EL (cell line): ENCODE measurements at regions not wholly inside any gene's neighbourhood (a gene's known extent, or its start where the extent isn't known, plus 50 kb on each side); places are given as distances from the start of the nearest gene placed in this dataset.

Experiments used
- DNase-seq: peaks from one replicate; pipeline ENCODE4 v3.0.0-alpha.2; 2016

GRCh38 chr20:22922987-22923386 is 112.1 kb upstream of the SSTR4 start:
- DNase-seq, result no peak

GRCh38 chr20:22924046-22924737 is 110.9 kb upstream of the SSTR4 start:
- DNase-seq, result no peak

GRCh38 chr20:22924949-22925612 is 110.0 kb upstream of the SSTR4 start:
- DNase-seq, result no peak

- no peak for DNase-seq
Measured at GRCh38 chr20:22925613-22925983, 109.5 kb upstream of the SSTR4 start.

GRCh38 chr20:22927537-22927936 is 107.6 kb upstream of the SSTR4 start:
- no peak for DNase-seq

GRCh38 chr20:22928679-22929078 is 106.4 kb upstream of the SSTR4 start:
- DNase-seq, result no peak

- DNase-seq, result no peak
Measured at GRCh38 chr20:22929661-22930060, 105.5 kb upstream of the SSTR4 start.

GRCh38 chr20:22931653-22932608 is 103.2 kb upstream of the SSTR4 start:
- DNase-seq, result no peak

- DNase-seq, result no peak
Measured at GRCh38 chr20:22939181-22939580, 95.9 kb upstream of the SSTR4 start.

GRCh38 chr20:22940350-22940749 is 94.8 kb upstream of the SSTR4 start:
- DNase-seq, result no peak

- no peak for DNase-seq
Measured at GRCh38 chr20:22941550-22941949, 93.6 kb upstream of the SSTR4 start.

GRCh38 chr20:22942742-22943141 is 92.4 kb upstream of the SSTR4 start:
- no peak for DNase-seq

GRCh38 chr20:22944062-22944461 is 91.0 kb upstream of the SSTR4 start:
- DNase-seq, result no peak

- DNase-seq, result no peak
Measured at GRCh38 chr20:22944936-22945335, 90.2 kb upstream of the SSTR4 start.

- DNase-seq, result no peak
Measured at GRCh38 chr20:22946596-22946995, 88.5 kb upstream of the SSTR4 start.

GRCh38 chr20:22949331-22950109 is 85.6 kb upstream of the SSTR4 start:
- DNase-seq, result no peak

GRCh38 chr20:22951966-22952365 is 83.1 kb upstream of the SSTR4 start:
- DNase-seq, result no peak

- no peak for DNase-seq
Measured at GRCh38 chr20:22954661-22955060, 80.5 kb upstream of the SSTR4 start.

- DNase-seq, result no peak
Measured at GRCh38 chr20:22958390-22958789, 76.7 kb upstream of the SSTR4 start.

GRCh38 chr20:22962567-22963439 is 72.3 kb upstream of the SSTR4 start:
- DNase-seq, result no peak

- no peak for DNase-seq
Measured at GRCh38 chr20:22963581-22963980, 71.5 kb upstream of the SSTR4 start.
